ENCODE measurements at regions not wholly inside any gene's neighbourhood (a gene's known extent, or its start where the extent isn't known, plus 50 kb on each side); places are given as distances from the start of the nearest gene placed in this dataset.

GRCh38 chr18:72605376-72605775, 61.2 kb upstream of the CBLN2 start:
- no peaks in the 10 kb centered on the region for H3K4me1 ChIP-seq
- no peak for DNase-seq (ENCODE audit: low spot score in 2 of 2)

GRCh38 chr18:72601944-72602343, 57.8 kb upstream of the CBLN2 start:
- Histone ChIP-seq H3K4me3 (no peak overlapping the region), H3K27ac (no peak overlapping the region), H3K4me1 (no peaks in the 10 kb centered on the region), H3K27me3 (no peaks in the 10 kb centered on the region), H3K36me3 (no peaks in the 10 kb centered on the region), H3K9me3 (no peaks in the 10 kb centered on the region)
- no peak for TF ChIP-seq POLR2AphosphoS5 (IDR thresholded peaks at IDR 0.05)
- TF ChIP-seq CTCF (IDR thresholded peaks at IDR 0.05), result no peak
- TF ChIP-seq EP300 (IDR thresholded peaks at IDR 0.05), result no peak
- TF ChIP-seq POLR2A (IDR thresholded peaks at IDR 0.05), result no peak
- WGBS, result 82% methylated on average over 6 of the region's 6 CpGs
- DNase-seq (ENCODE audit: low spot score in 2 of 2), result no peak

More at GRCh38 chr18:72605376-72605775, 61.2 kb upstream of the CBLN2 start:
- no peaks in the 10 kb centered on the region for H3K36me3 ChIP-seq
- no peak overlapping the region for H3K27ac ChIP-seq
- no peaks in the 10 kb centered on the region for H3K9me3 ChIP-seq
- WGBS, result 95% methylated on average over 1 of the region's 1 CpG
- H3K4me3 ChIP-seq, result no peak overlapping the region
- no peaks in the 10 kb centered on the region for H3K27me3 ChIP-seq
- TF ChIP-seq POLR2AphosphoS5 (IDR thresholded peaks at IDR 0.05), result no peak
- TF ChIP-seq CTCF (IDR thresholded peaks at IDR 0.05), result no peak

- TF ChIP-seq POLR2A (IDR thresholded peaks at IDR 0.05) (no peak), EP300 (IDR thresholded peaks at IDR 0.05) (no peak), POLR2AphosphoS5 (IDR thresholded peaks at IDR 0.05) (no peak), CTCF (IDR thresholded peaks at IDR 0.05) (no peak)
- DNase-seq (ENCODE audit: low spot score in 2 of 2), result no peak
- Histone ChIP-seq H3K27me3 (no peaks in the 10 kb centered on the region), H3K4me1 (no peaks in the 10 kb centered on the region), H3K9me3 (no peaks in the 10 kb centered on the region), H3K27ac (no peak overlapping the region), H3K36me3 (no peaks in the 10 kb centered on the region), H3K4me3 (no peak overlapping the region)
- 79% methylated on average over 10 of the region's 10 CpGs for WGBS
Measured at GRCh38 chr18:72601481-72601880, 57.3 kb upstream of the CBLN2 start.

Data from suprapubic skin (tissue), 4 donors.